ENCODE measurements at regions not wholly inside any gene's neighbourhood (a gene's known extent, or its start where the extent isn't known, plus 50 kb on each side); places are given as distances from the start of the nearest gene placed in this dataset.

DNA sequence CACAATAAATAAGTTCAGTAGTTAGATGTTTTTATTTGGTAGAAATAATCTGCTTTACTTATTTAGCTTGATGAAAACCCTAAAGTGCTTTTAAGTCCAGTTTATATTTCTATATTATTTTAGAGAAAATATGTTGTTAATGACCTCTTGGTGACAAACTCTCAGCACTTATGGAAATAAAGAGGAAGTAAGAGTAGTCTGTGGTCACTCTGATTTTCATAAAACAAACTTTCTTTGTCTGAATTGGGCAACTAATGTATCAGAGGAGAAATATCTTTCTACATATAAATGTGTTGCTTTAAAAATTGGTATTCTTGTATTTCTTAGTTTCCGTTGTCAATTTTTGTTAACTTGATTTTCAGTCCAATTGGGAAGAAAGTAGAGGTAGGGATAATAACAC, 878.9 kb upstream of the SEL1L start:
- DNase-seq (no peak), ATAC-seq (ENCODE audit: insufficient read depth, low FRiP score) (no peak)
- Histone ChIP-seq H3K36me3 (ENCODE audit: control insufficient read depth in 4 of 4, insufficient read depth in 4 of 4, low read length in 4 of 4) (no peaks in the 10 kb centered on the region), H3K9ac (ENCODE audit: insufficient read depth in 1 of 2, low read length in 2 of 2) (no peak overlapping the region), H3K27me3 (ENCODE audit: control insufficient read depth in 3 of 3, insufficient read depth in 3 of 3, low read length in 2 of 3) (no peaks in the 10 kb centered on the region), H3K4me1 (ENCODE audit: control insufficient read depth in 5 of 5, insufficient read depth in 5 of 5, low read length in 5 of 5) (no peaks in the 10 kb centered on the region), H3K9me3 (ENCODE audit: control insufficient read depth in 4 of 4, insufficient read depth in 3 of 4, low read length in 3 of 4) (no peaks in the 10 kb centered on the region), H3K4me3 (no peak overlapping the region), H3K27ac (ENCODE audit: low read depth in 1 of 2, low read length in 1 of 2) (no peak overlapping the region)
- TF ChIP-seq, protein P1, sequence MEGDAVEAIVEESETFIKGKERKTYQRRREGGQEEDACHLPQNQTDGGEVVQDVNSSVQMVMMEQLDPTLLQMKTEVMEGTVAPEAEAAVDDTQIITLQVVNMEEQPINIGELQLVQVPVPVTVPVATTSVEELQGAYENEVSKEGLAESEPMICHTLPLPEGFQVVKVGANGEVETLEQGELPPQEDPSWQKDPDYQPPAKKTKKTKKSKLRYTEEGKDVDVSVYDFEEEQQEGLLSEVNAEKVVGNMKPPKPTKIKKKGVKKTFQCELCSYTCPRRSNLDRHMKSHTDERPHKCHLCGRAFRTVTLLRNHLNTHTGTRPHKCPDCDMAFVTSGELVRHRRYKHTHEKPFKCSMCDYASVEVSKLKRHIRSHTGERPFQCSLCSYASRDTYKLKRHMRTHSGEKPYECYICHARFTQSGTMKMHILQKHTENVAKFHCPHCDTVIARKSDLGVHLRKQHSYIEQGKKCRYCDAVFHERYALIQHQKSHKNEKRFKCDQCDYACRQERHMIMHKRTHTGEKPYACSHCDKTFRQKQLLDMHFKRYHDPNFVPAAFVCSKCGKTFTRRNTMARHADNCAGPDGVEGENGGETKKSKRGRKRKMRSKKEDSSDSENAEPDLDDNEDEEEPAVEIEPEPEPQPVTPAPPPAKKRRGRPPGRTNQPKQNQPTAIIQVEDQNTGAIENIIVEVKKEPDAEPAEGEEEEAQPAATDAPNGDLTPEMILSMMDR (IDR thresholded peaks at IDR 0.05; ENCODE audit: control extremely low read depth, extremely low read depth), result no peak
- WGBS, 2 donors, result 81 to 97% methylated on average over 1 of the region's 1 CpG

DNA sequence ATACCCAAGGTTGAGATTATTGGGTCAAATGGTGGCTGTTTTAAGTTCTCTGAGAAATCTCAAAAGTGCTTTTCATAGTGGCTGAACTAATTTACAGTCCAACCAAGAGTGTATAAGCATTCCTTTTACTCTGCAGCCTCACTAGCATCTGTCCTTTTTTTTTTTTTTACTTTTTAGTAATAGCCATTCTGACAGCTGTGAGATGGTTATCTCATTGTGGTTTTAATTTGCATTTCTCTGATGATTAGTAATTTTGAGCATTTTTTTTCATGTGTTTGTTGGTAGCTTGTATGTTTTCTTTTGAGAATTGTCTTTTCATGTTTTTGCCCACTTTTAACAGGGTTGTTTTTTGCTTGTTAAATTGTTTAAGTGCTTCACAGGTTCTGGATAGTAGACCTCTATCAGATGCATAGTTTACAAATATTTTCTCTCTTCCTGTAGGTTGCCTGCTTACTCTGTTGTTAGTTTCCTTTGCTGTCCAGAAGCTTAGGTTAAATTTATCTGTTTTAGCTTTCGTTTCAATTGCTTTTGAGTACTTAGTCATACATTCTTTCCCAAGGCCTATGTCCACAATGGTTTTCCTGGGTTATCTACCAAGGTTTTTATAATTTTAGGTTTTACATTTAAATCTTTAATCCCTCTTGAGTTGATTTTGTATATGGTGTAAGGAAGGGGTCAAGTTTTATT, 881.3 kb upstream of the SEL1L start:
- ATAC-seq (ENCODE audit: insufficient read depth, low FRiP score), result no peak

DNA sequence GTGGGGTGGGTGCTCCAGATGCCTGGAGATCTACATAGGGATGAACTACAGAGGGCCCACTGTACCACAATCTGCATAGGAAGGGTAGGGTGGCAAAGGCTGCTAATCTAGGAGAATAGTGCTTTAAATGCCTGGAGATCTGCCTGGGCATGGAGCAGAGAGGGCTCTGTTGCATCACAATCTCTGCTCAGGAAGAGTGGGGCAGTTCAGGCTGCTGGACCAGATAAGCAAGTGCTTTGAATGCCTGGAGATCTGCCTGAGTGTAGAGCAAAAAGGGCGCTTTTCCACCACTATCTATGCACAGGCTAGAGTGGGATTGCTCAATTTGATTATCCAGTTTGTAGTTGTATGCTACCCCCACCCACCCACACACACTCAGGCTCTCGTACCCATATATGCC, 886.3 kb upstream of the SEL1L start:
- Histone ChIP-seq H3K27ac (ENCODE audit: low read depth in 1 of 2, low read length in 1 of 2) (no peak overlapping the region), H3K4me1 (ENCODE audit: control insufficient read depth in 5 of 5, insufficient read depth in 5 of 5, low read length in 5 of 5) (no peaks in the 10 kb centered on the region), H3K9ac (ENCODE audit: insufficient read depth in 1 of 2, low read length in 2 of 2) (no peak overlapping the region), H3K9me3 (ENCODE audit: control insufficient read depth in 4 of 4, insufficient read depth in 3 of 4, low read length in 3 of 4) (peaks cover 0 to 6% (median 3%) of the 10 kb centered on the region in 4 donors), H3K27me3 (ENCODE audit: control insufficient read depth in 3 of 3, insufficient read depth in 3 of 3, low read length in 2 of 3) (no peaks in the 10 kb centered on the region), H3K4me3 (no peak overlapping the region), H3K36me3 (ENCODE audit: control insufficient read depth in 4 of 4, insufficient read depth in 4 of 4, low read length in 4 of 4) (no peaks in the 10 kb centered on the region)
- ATAC-seq (ENCODE audit: insufficient read depth, low FRiP score), result no peak
- no peak for DNase-seq
- WGBS, 2 donors, result 69 to 74% methylated on average over 2 of the region's 2 CpGs
- TF ChIP-seq, protein P1 (IDR thresholded peaks at IDR 0.05; ENCODE audit: control extremely low read depth, extremely low read depth), result no peak

More for the DNA sequence above, 881.3 kb upstream of the SEL1L start:
- Histone ChIP-seq H3K27ac (ENCODE audit: low read depth in 1 of 2, low read length in 1 of 2) (no peak overlapping the region), H3K27me3 (ENCODE audit: control insufficient read depth in 3 of 3, insufficient read depth in 3 of 3, low read length in 2 of 3) (no peaks in the 10 kb centered on the region), H3K36me3 (ENCODE audit: control insufficient read depth in 4 of 4, insufficient read depth in 4 of 4, low read length in 4 of 4) (no peaks in the 10 kb centered on the region), H3K9ac (ENCODE audit: insufficient read depth in 1 of 2, low read length in 2 of 2) (no peak overlapping the region), H3K9me3 (ENCODE audit: control insufficient read depth in 4 of 4, insufficient read depth in 3 of 4, low read length in 3 of 4) (peaks cover 0 to 5% (median 2%) of the 10 kb centered on the region in 4 donors), H3K4me1 (ENCODE audit: control insufficient read depth in 5 of 5, insufficient read depth in 5 of 5, low read length in 5 of 5) (no peaks in the 10 kb centered on the region), H3K4me3 (no peak overlapping the region)
- 54 to 66% methylated on average over 1 of the region's 1 CpG for WGBS, 2 donors
- no peak for DNase-seq
- TF ChIP-seq, protein P1 (IDR thresholded peaks at IDR 0.05; ENCODE audit: control extremely low read depth, extremely low read depth), result no peak

DNA sequence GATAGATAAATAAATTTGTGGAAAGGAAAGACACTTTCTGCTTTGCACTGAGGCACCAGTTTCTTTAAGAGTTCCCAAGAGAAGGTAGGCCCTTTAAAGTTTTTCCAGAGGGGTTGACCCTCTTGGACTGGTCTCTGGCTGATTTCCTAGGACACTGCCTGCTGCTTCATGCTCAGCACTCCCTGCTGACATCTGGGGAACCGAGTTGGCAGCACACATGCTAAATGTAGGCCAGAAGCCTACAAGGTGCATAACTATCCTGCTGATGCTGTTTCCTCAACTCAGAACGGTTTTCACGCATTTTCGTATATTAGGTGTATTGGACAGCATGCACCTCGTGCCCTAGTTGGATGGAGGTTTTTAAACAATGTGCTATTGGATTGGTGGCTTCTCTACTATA, 887.2 kb upstream of the SEL1L start:
- Histone ChIP-seq H3K27ac (ENCODE audit: low read depth in 1 of 2, low read length in 1 of 2) (no peak overlapping the region), H3K27me3 (ENCODE audit: control insufficient read depth in 3 of 3, insufficient read depth in 3 of 3, low read length in 2 of 3) (no peaks in the 10 kb centered on the region), H3K4me1 (ENCODE audit: control insufficient read depth in 5 of 5, insufficient read depth in 5 of 5, low read length in 5 of 5) (no peaks in the 10 kb centered on the region), H3K4me3 (no peak overlapping the region), H3K36me3 (ENCODE audit: control insufficient read depth in 4 of 4, insufficient read depth in 4 of 4, low read length in 4 of 4) (no peaks in the 10 kb centered on the region), H3K9ac (ENCODE audit: insufficient read depth in 1 of 2, low read length in 2 of 2) (no peak overlapping the region), H3K9me3 (ENCODE audit: control insufficient read depth in 4 of 4, insufficient read depth in 3 of 4, low read length in 3 of 4) (peaks cover 0 to 6% (median 3%) of the 10 kb centered on the region in 4 donors)
- TF ChIP-seq, protein P1 (IDR thresholded peaks at IDR 0.05; ENCODE audit: control extremely low read depth, extremely low read depth), result no peak
- ATAC-seq (ENCODE audit: insufficient read depth, low FRiP score), result no peak
- DNase-seq, result no peak
- 81% methylated on average over 5 of the region's 5 CpGs for WGBS, 2 donors
